ENCODE measurements at regions not wholly inside any gene's neighbourhood (a gene's known extent, or its start where the extent isn't known, plus 50 kb on each side); places are given as distances from the start of the nearest gene placed in this dataset.
A peak's percentile ranks its signal among the peaks of the same experiment; 100 is the strongest.

- DNase-seq (ENCODE audit: low read depth) = peak; percentile 7
These were observed 75.6 kb downstream of the ICOS start for GRCh38 chr2:204012072-204012653.

GRCh38 chr2:204015118-204015843 is 78.7 kb downstream of the ICOS start:
- no peak for DNase-seq (ENCODE audit: low read depth)

- peak; percentile 3 for DNase-seq (ENCODE audit: low read depth)
These were observed 82.2 kb downstream of the ICOS start for GRCh38 chr2:204018717-204019116.

GRCh38 chr2:204019572-204020501 is 83.3 kb downstream of the ICOS start:
- DNase-seq (ENCODE audit: low read depth) = peak; percentile 74

GRCh38 chr2:204021290-204022081 is 84.9 kb downstream of the ICOS start:
- DNase-seq (ENCODE audit: low read depth) = no peak

GRCh38 chr2:204022550-204022949 is 86.0 kb downstream of the ICOS start:
- DNase-seq (ENCODE audit: low read depth) = no peak

GRCh38 chr2:204023088-204023487 is 86.5 kb downstream of the ICOS start:
- no peak for DNase-seq (ENCODE audit: low read depth)

GRCh38 chr2:204024503-204024902 is 87.9 kb downstream of the ICOS start:
- peak; percentile 38 for DNase-seq (ENCODE audit: low read depth)

- no peak for DNase-seq (ENCODE audit: low read depth)
These were observed 88.4 kb downstream of the ICOS start for GRCh38 chr2:204024906-204025475.

GRCh38 chr2:204026294-204026693 is 89.7 kb downstream of the ICOS start:
- no peak for DNase-seq (ENCODE audit: low read depth)

- DNase-seq (ENCODE audit: low read depth) = peak; percentile 28
These were observed 90.5 kb downstream of the ICOS start for GRCh38 chr2:204027091-204027490.

- DNase-seq (ENCODE audit: low read depth) = no peak
These were observed 93.8 kb downstream of the ICOS start for GRCh38 chr2:204030322-204030721.

GRCh38 chr2:204031056-204031455 is 94.5 kb downstream of the ICOS start:
- no peak for DNase-seq (ENCODE audit: low read depth)

- no peak for DNase-seq (ENCODE audit: low read depth)
These were observed 95.7 kb downstream of the ICOS start for GRCh38 chr2:204032301-204032700.

GRCh38 chr2:204033611-204034495 is 97.3 kb downstream of the ICOS start:
- no peak for DNase-seq (ENCODE audit: low read depth)

GRCh38 chr2:204036706-204037105 is 100.1 kb downstream of the ICOS start:
- DNase-seq (ENCODE audit: low read depth) = no peak

- no peak for DNase-seq (ENCODE audit: low read depth)
These were observed 100.7 kb downstream of the ICOS start for GRCh38 chr2:204037286-204037685.

- DNase-seq (ENCODE audit: low read depth) = no peak
These were observed 102.8 kb downstream of the ICOS start for GRCh38 chr2:204039298-204039838.

- DNase-seq (ENCODE audit: low read depth) = no peak
These were observed 103.5 kb downstream of the ICOS start for GRCh38 chr2:204040016-204040415.

- DNase-seq (ENCODE audit: low read depth) = no peak
These were observed 105.8 kb downstream of the ICOS start for GRCh38 chr2:204042401-204042800.

All from Daoy (cell line).